SIG-M5 (cell line): ENCODE measurements at regions not wholly inside any gene's neighbourhood (a gene's known extent, or its start where the extent isn't known, plus 50 kb on each side); places are given as distances from the start of the nearest gene placed in this dataset.
"Not testable (repeated sequence)": the region's sequence is repeated elsewhere in the genome, so short reads cannot be mapped to it uniquely, and the experiment has no call there.

Source experiments
- DNase-seq: peaks from one replicate; lab custom pipeline; 2025; lab: John Stamatoyannopoulos, UW

GRCh38 chr11:37431633-37432230 is 833.7 kb upstream of the RAG2 start:
- not testable (repeated sequence) for DNase-seq

- not testable (repeated sequence) for DNase-seq
Measured at GRCh38 chr11:37430966-37431632, 833.1 kb upstream of the RAG2 start.

- DNase-seq: no peak
Measured at GRCh38 chr11:37422511-37422910, 824.5 kb upstream of the RAG2 start.

- no peak for DNase-seq
Measured at GRCh38 chr11:37411289-37411688, 813.3 kb upstream of the RAG2 start.

- no peak for DNase-seq
Measured at GRCh38 chr11:37409124-37409523, 811.1 kb upstream of the RAG2 start.

GRCh38 chr11:37407461-37407860 is 809.4 kb upstream of the RAG2 start:
- no peak for DNase-seq

GRCh38 chr11:37406651-37407050 is 808.6 kb upstream of the RAG2 start:
- no peak for DNase-seq

GRCh38 chr11:37404231-37404630 is 806.2 kb upstream of the RAG2 start:
- DNase-seq: no peak

GRCh38 chr11:37402663-37403062 is 804.6 kb upstream of the RAG2 start:
- no peak for DNase-seq

- no peak for DNase-seq
Measured at GRCh38 chr11:37394236-37394870, 796.3 kb upstream of the RAG2 start.

GRCh38 chr11:37391615-37392014 is 793.6 kb upstream of the RAG2 start:
- no peak for DNase-seq

GRCh38 chr11:37390576-37391083 is 792.6 kb upstream of the RAG2 start:
- no peak for DNase-seq

GRCh38 chr11:37378958-37379357 is 780.9 kb upstream of the RAG2 start:
- no peak for DNase-seq

- DNase-seq: no peak
Measured at GRCh38 chr11:37372667-37373066, 774.6 kb upstream of the RAG2 start.

- DNase-seq: no peak
Measured at GRCh38 chr11:37371346-37371970, 773.4 kb upstream of the RAG2 start.

GRCh38 chr11:37370817-37371216 is 772.8 kb upstream of the RAG2 start:
- DNase-seq: no peak

- no peak for DNase-seq
Measured at GRCh38 chr11:37364246-37364839, 766.3 kb upstream of the RAG2 start.

- DNase-seq: no peak
Measured at GRCh38 chr11:37353192-37353591, 755.2 kb upstream of the RAG2 start.

GRCh38 chr11:37352485-37352884 is 754.4 kb upstream of the RAG2 start:
- DNase-seq: no peak

GRCh38 chr11:37343290-37343689 is 745.3 kb upstream of the RAG2 start:
- DNase-seq: no peak

- DNase-seq: no peak
Measured at GRCh38 chr11:37336401-37336800, 738.4 kb upstream of the RAG2 start.

GRCh38 chr11:37333345-37333744 is 735.3 kb upstream of the RAG2 start:
- DNase-seq: no peak
